DMS114 treated with DMSO at 0.1 percent for 48 hours (cell line): ENCODE measurements at regions not wholly inside any gene's neighbourhood (a gene's known extent, or its start where the extent isn't known, plus 50 kb on each side); places are given as distances from the start of the nearest gene placed in this dataset.
A peak's percentile ranks its signal among the peaks of the same experiment; 100 is the strongest.

Experiments
- DNase-seq: peaks from one replicate; lab custom pipeline; 2025; ENCODE audit not compliant: unreplicated experiment; lab: John Stamatoyannopoulos, UW

DNA sequence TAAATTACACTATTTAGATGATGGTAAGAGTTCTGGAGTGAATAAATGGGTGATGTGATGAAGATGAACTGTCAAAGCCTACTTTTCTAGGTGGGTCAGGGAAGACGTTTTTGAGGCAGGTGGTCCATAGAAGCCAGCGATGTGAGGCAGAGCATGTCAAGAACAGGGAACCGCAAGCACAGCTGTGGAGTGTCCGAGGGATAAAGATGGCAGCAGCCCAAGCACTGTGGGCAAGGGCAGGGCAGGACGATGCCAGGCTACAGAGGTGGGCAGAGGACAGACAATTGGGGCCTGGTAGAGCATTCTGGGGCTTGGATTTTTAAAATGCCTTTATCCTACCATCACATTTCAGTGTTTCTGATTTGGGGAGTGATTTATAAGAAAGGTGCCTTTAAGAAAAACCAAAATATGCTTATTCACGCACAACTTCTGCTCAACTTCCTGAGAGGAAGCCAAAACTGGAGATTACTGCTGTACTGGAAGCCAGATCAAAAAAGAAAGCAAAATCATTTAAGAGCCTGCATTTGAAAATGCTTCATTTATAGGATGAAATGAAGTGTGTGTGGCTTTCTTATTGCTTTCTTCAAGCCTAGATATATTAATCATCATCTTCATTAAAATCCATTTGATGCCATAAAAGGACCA lies 119.0 kb upstream of the WDR17 start:
- DNase-seq: no peak

DNA sequence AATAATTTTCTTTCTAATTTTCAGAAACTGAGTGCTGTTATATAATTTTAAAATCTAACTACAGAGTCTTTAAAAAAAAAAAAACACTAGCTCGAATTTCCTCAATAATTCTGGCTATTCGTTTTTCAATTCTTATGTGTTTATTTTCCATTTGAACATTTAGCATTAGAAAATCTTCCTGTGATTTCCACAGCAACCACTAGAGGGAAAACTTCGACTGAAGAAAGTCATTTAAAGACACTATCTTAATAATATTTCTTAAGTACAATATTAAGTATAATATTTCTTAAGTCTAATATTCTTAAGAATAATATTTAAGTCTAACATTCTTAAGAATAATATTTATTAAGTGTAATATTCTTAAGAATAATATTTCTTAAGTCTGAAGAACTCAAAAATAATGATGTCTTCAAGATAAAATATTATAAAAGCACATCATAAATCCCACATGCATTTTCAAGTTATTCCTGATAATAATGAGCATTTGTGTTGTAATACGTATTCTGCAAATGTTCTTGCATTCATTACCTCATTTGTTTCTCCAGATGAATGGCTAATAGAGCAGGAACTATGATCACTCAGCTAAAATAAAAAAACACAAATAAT lies 118.4 kb upstream of the WDR17 start:
- DNase-seq: peak; percentile 3

DNA sequence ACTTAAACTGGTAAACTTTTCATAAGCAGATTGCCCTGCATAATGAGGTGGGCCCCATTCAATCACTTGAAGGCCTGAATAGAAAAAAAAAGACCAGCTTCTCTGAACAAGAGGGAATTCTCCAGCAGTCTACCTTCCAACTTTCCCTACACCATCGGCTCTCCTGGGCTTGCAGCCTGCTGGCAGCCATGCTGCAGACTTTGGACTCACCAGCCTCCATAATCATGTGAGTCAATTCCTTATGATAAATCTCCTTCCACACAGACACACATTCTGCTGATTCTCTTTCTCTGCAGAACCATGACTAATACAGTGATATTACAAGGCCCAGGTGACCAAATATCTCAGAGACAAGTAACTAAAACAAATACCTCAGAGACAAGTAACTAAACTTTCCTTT lies 113.8 kb upstream of the WDR17 start:
- DNase-seq: no peak

DNA sequence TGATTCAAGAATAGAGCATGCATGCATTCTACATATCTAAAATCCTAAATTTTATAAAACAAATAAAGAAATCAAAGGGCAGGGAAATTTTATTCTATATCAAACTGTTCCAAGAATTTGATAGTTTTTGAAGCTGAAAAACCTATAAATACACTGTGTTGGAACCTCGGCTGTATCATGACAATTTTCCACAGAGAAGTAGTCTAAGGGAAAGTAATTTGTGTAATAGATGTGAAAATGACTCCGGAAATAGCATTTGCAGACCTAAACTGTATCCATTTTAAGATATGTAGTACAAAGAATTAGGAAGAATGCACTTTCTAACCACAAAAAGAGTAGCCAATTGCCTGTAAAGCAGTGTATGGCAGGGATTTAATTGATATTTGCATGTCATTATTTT lies 112.5 kb upstream of the WDR17 start:
- DNase-seq: no peak

DNA sequence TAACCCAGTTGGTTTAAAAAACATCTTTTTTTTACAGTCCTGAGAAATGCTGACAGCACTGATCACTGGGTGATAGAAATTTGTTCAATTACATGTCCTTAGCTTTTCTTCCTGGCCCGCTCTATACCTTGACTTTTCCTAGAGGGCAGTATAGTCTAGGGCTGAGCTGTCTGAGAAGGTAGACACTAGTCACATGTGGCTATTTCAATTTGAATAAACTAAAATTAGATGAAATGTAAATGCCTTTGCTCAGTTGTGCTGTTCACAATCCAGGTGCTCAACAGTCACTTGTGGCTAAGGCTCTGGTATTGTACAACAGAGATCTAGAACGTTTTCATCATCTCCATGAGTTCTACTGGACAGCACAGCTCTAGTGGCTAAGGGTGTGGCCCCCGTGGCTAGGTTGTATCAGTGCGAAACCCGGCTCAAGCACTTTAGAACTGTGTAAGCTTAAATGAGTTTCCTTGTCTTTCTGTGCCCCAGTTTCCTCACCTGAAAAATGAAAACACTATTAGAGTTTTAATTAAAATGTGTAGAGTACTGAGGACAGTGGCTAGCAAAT lies 111.6 kb upstream of the WDR17 start:
- no peak for DNase-seq

DNA sequence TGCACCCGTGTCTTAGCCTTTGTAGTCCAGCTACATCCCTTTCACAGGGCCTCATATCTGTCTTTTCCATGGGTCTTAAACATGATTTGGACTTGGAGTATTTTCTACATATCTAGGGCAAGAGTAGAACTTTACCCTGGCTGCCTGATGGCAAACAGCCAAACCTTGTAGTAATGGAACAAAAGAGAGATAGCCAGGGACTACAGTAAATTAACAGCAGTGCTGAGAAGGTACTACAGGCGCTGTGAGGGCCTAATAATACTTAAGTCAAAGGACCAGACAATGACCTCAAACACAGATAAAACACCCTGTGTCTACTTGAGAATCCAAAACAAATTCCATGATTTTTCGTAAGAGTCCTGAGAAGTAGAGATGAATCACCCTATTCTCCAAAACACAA lies 111.0 kb upstream of the WDR17 start:
- no peak for DNase-seq

DNA sequence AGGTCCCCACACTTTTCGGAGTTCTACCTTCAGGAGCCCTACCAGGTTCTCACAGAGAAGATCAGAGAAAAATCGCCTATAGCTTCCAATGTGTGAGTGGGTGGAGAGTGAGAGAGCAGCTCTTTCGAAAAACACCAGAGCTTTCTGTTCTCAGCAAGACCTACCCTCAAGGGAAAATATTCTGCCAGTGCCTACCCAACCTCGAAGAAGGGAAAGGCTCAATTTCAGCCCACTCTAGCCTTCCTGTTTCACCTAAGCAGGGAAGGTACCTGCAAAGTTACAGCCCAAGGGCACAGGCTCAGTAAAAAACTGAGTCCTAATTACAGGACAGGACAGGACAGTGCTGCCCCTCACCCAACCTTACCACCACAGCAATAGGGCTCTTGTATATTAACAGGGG lies 104.0 kb upstream of the WDR17 start:
- DNase-seq: no peak

DNA sequence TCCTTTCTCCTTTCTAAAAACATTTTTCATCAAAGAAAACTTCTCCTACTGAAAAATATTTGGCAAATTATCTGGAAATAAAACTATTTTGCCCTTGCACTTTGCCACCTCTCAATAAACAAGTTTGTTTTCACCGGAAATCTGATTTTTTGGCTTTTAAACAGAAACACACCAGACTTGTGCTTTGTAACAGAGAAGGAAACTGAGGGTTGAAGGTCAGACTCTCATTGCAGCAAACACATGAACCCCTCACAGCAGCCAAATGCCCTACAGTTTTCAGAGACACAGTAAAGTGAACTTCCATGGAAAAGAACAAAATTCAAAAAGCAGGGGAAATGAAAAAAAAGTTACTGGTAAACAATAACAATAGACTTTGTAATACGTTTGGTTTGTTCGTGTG lies 95.6 kb upstream of the WDR17 start:
- DNase-seq: no peak

DNA sequence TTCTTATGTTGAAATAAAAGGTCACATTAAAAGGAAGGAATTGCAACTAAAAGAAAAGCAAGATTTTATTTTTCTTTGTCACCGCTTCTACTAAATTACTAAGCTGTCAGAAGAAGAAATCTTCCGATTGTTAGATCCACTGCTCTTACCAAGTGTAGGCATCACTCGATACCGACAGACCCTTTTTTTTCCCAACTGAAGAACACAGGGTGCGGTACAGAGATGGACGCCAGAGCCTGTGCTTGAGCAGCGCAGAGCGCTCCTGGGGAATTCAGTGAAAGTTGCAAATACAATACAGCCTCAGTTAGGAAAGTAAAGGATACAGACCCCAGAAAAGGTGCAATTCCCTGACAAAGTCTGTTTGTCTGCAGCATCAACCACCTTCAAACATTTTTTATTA lies 94.9 kb upstream of the WDR17 start:
- no peak for DNase-seq

DNA sequence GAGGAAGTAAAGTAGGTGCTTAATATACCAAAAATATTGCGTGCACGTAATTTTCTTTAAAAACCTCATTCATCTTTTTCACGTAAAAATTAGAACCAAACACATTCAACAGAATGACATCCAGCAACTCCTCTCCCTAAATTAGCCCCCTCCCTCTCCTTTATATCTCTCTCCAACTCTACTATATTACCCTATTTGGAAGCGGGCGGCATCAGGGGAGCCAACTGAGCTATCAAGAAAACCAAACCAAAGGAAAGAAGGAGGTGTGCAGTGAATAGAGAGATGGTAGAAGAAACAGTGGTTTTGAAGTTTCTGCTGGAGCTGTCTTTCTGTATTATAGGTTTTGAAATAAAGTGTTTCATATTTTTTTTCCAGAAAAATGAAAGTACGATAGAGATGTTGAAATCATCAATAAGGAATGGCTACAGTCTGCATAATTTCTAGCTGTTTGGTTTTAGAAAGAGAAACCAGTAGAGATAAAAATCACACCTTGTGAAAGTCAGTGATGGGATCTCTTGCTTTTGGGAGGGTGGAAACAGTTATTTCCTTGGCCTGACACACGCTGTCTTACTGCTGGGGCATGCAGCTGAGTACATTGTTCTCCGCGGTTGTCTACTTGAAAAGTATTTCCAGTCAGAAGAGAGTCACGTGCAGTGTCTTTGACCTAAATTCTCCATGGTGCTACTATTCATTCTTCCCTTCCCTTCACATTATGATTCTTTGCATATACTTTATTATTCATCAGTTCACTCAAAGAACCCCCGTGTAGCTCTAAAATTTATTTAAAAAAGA lies 94.1 kb upstream of the WDR17 start:
- no peak for DNase-seq

DNA sequence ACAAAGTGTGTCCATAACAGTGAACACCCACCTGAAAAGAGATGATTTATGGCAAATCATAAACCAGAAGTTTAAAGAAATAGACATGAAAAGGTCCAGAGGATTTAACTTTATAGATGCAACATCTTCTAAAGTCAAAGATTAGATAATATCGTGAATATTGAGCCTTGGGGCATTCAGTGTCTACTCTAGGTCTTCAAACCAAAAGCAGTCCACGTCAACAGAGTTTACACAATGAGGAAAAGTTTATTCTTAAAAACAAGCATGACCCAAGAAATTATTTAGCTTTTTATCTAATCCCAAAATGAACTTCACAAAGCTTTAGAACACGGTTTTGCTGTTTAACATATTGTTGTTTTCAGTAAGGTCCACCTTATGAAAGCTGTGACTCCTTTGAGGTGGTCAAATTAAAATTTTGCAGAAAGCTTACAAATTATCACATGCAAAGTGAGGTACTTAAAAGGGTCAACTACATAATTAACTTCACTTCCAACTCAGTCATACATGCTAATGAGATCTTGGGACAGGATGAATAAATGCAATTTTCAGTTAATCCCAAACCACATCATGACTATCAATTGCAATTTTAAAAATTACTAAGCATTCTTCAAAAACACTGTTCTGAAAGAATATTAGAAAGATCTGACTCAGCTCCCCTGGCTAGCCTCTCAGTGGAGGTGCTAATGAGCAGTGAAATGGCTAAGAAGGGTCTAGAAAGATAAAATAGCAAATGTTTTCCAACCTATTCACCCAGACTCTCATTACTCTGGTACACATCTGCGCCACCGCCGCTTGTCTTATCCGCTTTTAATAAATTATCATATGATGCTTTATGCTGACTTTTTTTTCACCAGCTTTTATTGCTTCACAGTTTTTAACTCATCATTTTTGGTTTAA lies 92.4 kb upstream of the WDR17 start:
- DNase-seq: no peak

DNA sequence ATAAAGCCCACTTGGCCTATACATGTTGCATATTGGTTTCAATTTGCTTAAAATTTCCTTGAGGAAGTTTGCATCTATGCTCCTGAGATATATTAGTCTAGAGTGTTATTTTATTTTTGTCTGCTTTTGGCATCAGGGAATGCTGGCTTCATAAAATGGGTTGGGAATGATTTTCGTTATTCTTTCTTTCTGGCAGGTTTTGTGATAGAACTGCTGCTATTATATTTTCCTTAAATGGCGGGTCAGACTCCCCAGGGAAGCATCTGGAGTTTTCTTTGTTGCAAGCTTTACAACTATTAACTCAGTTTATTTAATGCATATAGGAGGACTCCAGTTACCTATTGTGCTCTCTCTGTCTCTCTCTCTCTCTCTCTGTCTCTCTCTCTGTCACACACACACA lies 82.0 kb upstream of the WDR17 start:
- DNase-seq: no peak

DNA sequence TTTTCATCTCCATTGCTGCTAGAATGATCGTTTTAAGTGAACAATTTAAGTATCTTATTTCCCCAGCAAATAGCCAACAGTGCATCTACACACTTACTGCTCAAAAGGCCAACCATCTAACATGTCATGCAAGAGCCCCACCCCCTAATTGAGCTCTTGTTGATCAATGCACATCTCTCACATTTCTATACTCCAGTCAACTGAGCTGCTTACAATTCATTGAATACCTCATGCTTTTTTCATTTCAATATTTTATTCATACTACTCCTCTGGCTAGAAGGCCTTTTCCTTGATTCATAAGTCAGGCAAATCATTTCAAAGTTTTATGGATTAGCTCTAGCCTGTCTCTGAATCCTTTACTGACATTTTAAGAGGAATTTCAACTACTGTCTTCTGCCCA lies 79.0 kb upstream of the WDR17 start:
- no peak for DNase-seq

DNA sequence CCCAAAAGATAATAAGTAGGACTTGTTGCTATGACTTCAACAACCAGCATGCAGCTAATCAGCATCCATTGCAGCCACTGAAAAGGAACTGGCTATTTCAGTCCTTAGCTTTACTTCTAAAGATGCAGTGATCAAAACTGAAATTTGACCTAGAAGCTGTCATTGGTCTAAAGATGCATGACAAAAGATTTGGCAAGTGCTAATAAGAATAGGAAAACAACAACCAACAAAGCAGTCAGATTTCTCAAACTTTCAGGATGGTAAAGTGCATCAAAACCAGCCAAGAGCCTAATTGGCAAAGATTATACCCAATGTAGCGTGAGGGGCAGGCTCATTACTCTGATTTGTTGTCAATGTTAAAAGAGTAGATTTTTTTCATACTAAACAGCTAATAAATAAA lies 77.1 kb upstream of the WDR17 start:
- no peak for DNase-seq

DNA sequence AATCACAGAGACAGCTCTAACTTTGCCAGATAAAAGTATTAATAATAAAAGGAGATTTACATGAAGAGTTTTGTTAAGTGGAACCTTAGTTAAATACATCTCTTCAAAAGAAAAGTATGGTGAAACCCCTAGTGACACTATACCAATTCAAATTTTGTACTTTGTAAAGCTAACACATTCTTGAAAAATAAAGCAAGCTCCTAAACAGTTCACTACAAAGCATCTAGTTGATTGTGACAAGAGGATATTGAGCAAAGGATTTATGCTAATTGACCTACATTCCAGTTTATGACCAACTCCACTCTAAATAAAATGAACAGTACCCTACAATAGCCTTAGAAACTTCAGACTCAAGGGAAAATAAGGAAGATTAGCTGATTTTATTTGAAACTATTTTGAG lies 69.4 kb upstream of the WDR17 start:
- no peak for DNase-seq

DNA sequence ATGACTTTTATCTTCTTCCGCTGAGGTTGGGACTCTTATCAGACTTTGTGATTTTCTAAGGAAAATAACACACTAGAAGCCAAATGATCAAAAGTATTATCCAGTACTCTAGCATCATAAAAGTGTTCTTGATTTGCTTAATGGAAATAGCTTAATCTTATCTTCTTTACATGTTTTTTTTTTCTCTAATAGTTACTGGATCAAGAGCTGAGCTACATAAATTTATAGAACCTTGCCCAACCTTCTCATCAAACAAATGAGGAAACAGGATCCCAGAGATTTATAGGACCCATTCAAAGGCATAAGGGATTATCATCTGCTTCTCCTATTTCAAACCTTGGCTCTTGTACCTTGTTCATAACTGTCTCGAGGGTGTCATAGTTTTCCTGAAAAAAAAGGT lies 68.3 kb upstream of the WDR17 start:
- no peak for DNase-seq

DNA sequence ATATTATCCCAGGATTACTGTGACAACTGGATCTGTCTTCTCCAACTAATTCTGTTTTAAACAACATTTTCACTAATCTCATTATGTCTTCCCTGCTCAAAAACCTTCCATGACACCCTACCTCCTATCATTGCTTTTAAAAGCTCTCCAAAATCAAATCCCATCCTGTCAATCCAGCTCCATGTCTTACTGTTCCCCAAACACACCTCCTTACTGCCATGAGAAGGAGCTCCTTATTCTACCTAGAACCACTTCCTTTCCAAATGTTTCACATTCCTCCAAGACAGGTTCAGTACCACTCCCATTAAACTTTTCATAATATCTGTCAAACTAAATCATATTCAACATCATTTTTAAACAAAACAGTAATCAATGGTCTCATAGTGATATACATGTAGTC lies 66.9 kb upstream of the WDR17 start:
- no peak for DNase-seq

DNA sequence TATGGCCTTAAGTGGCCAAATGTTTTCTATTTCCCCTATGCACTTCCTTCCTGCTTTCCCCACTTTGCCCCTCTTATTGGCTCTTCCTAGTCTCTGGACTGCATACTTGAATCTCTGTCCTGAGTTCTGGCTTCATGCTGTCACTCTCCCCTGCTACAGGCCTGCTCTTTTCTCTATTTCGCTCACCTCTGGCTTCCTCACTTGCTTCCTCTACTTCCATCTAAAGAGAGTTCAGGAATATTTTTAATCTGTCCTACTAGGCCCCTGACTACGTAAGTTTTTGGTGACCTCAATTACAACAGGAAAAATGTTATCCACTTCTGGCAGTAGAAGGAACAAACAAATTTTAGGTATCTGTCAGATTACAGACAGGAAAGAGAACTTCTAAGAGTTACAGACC lies 65.7 kb upstream of the WDR17 start:
- DNase-seq: no peak

DNA sequence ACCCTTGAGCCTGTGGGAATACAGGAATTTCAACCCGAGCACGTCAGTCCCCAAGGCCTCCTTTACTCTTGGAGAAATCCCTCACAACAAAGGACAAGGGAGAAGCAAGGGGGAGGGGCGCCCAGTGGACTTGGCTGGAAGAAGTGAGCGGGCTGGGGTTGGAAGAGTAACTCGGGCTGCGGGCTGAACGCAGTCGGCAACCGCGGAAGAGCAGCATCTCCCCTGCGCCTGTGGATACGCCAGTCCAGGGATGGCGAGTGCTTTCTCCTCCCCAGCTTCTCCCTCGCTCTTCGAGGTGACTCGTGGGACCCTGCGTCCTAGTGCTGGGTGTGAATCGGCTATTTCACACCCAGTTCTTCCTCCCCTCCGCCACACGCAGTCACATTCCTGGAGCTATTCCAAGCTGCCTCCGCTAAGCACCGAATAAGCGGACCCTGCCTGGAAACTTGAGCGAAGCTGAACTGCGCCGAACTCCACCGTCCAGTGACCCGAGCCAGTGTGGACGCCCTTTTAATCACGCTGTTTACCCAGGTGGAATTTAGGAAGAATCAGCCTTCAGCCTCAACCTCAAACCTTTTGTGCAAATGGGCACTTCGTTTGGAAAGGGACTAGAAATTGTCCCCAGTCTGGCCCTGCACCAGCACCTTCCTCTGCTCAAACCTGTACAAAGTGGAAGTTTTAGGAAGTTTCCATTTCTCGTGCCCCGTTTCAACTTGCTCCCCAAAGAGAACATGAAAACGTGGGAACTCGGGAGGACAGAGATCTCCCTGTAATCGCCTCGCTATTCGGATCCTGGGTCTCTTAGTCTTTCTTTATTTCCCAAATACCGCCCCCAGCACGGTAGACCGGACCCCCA lies 64.3 kb upstream of the WDR17 start:
- DNase-seq: no peak

DNA sequence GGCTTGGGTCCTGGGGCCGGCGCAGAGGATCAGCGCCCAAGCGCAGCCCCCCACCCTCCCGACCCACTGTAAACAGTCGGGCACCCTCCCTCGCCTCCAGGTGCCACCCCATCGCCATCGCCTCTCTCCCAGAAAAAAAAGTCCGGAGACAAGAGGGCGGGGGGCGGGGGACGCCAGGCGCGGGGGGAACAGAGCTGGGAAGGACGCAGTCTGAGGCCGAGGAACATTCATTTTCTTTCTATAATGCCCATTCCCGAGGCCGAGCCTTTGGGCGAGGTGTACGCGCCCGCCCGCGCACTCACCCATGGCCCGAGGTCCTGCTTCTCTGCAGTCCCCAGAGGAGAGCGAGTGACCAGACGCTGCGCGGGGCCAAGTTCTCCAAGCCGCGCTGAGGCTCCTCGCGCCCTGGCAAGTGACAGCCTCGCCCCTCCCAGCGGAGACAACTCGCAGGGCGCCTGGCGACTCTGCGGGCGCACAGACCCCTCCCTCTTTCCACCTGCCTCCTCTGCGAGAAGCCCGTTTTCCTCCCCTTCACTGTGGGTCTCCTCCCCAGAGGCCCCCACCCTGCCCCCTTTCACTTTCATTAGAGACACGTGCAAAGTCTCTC lies 63.5 kb upstream of the WDR17 start:
- DNase-seq: no peak
